Hypothalamus (tissue), 51 donors: ENCODE measurements at regions not wholly inside any gene's neighbourhood (a gene's known extent, or its start where the extent isn't known, plus 50 kb on each side); places are given as distances from the start of the nearest gene placed in this dataset.
"Not testable (repeated sequence)": the region's sequence is repeated elsewhere in the genome, so short reads cannot be mapped to it uniquely, and the experiment has no call there.

Experiments
- DNase-seq, 51 donors: peaks; one replicate each; lab custom pipeline; 2025; lab: John Stamatoyannopoulos, UW

GRCh38 chr20:18876394-18876793, 62.8 kb downstream of the SCP2D1 start:
- not testable (repeated sequence) for DNase-seq

GRCh38 chr20:18879262-18879661, 65.7 kb downstream of the SCP2D1 start:
- no peak for DNase-seq

GRCh38 chr20:18886756-18887155, 73.2 kb downstream of the SCP2D1 start:
- DNase-seq, result no peak

GRCh38 chr20:18901980-18902737, 88.6 kb downstream of the SCP2D1 start:
- no peak for DNase-seq

- DNase-seq, result no peak
Measured at GRCh38 chr20:18904192-18904591, 90.6 kb downstream of the SCP2D1 start.

- DNase-seq, result peak in 9 of 51 donors; percentile 1 to 14 (median 3)
Measured at GRCh38 chr20:18904624-18905023, 91.0 kb downstream of the SCP2D1 start.

GRCh38 chr20:18906046-18906445, 92.5 kb downstream of the SCP2D1 start:
- no peak for DNase-seq

- no peak for DNase-seq
Measured at GRCh38 chr20:18907353-18907752, 93.8 kb downstream of the SCP2D1 start.

GRCh38 chr20:18908109-18908508, 94.5 kb downstream of the SCP2D1 start:
- no peak for DNase-seq

- no peak for DNase-seq
Measured at GRCh38 chr20:18909254-18909653, 95.7 kb downstream of the SCP2D1 start.

- no peak for DNase-seq
Measured at GRCh38 chr20:18913701-18914100, 100.1 kb downstream of the SCP2D1 start.

- no peak for DNase-seq
Measured at GRCh38 chr20:18914796-18915195, 101.2 kb downstream of the SCP2D1 start.

- no peak for DNase-seq
Measured at GRCh38 chr20:18916886-18917750, 103.5 kb downstream of the SCP2D1 start.

- no peak for DNase-seq
Measured at GRCh38 chr20:18919996-18920395, 106.4 kb downstream of the SCP2D1 start.

- no peak for DNase-seq
Measured at GRCh38 chr20:18921291-18921690, 107.7 kb downstream of the SCP2D1 start.

GRCh38 chr20:18922251-18922650, 108.7 kb downstream of the SCP2D1 start:
- no peak for DNase-seq

- no peak for DNase-seq
Measured at GRCh38 chr20:18922898-18923297, 109.3 kb downstream of the SCP2D1 start.

GRCh38 chr20:18926965-18927364, 113.4 kb downstream of the SCP2D1 start:
- no peak for DNase-seq

- DNase-seq, result no peak
Measured at GRCh38 chr20:18928626-18929025, 115.0 kb downstream of the SCP2D1 start.

- no peak for DNase-seq
Measured at GRCh38 chr20:18929800-18930199, 116.2 kb downstream of the SCP2D1 start.

- DNase-seq, result peak in 16 of 51 donors; percentile 1 to 41 (median 12)
Measured at GRCh38 chr20:18943542-18943941, 130.0 kb downstream of the SCP2D1 start.

GRCh38 chr20:18956890-18957289, 143.3 kb downstream of the SCP2D1 start:
- DNase-seq, result no peak
